IPS-NIHi7 (cell line): ENCODE measurements at regions not wholly inside any gene's neighbourhood (a gene's known extent, or its start where the extent isn't known, plus 50 kb on each side); places are given as distances from the start of the nearest gene placed in this dataset.

Source experiments
- DNase-seq: peaks from one replicate; pipeline ENCODE4 v3.0.0; 2012; ENCODE audit warnings: mixed read lengths; ENCODE audit errors: extremely low spot score

DNA sequence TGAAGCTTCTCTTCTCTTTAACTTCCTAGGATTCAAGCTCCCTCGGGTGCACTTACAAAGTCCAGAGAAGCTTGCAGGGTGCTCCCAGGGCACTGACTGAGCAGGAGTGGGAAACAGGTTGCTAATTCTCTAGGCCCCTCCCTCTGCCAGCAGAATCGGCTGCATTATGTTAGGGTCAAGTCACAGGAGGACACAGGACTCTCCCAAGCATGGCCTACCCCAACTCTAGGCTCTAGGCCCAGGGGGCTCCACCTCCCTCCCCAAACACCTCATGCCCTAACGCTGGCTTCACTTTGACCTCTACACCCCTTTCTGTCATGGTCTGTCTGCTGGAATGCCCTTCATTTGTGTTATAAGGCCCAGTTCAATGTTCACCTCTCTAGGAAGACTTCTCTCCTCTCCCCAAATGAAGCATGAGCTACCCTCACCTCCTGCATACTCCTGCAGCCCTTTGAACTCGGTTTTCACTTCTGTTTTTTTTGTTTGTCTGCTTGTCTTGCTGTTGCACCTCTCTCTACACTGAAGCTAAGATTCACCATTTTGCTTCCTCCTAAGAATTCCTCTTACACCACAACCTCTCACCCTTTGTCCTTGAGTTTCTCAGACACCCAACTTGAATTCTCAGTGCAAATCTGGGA lies 521.8 kb upstream of the ID2 start:
- DNase-seq, result no peak

GRCh38 chr2:8160959-8161358 lies 520.9 kb upstream of the ID2 start:
- no peak for DNase-seq

DNA sequence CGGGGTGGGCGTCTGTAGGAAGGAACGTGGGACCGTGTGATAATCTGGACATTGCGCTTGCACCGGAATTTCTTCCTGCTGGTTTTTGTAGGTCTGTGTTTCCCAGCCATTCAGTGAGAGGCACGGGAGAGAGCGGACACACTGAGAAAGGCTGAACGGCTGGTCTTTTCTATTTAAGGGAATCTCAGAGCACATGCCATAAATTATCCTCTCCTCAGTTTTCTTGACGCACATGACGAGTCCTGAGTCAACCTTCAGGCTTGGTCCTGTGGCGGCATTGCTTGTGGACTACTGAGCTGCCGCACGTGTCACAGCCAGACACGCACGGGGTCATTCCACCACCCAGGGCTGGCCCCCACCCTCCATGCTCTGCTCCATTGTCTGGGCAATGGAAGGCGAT lies 519.3 kb upstream of the ID2 start:
- no peak for DNase-seq

DNA sequence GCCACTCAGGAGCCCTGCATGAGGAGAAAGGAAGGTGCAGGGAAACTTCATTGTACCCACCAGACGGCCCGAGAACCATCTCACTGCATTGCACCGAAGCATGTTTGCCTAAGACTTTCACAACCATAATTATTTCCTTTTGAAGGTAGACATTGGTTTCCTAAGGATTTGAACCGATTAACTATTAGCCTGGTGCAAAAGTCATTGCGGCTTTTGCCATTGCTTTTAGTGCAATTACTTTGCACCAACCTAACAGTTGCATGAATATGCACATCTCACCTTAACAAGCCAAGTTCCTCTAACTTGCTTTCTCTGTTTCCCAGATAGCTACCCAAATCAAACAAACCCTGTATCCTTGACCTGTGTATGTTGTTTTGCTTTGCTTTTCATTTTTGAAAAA lies 516.3 kb upstream of the ID2 start:
- DNase-seq, result no peak

DNA sequence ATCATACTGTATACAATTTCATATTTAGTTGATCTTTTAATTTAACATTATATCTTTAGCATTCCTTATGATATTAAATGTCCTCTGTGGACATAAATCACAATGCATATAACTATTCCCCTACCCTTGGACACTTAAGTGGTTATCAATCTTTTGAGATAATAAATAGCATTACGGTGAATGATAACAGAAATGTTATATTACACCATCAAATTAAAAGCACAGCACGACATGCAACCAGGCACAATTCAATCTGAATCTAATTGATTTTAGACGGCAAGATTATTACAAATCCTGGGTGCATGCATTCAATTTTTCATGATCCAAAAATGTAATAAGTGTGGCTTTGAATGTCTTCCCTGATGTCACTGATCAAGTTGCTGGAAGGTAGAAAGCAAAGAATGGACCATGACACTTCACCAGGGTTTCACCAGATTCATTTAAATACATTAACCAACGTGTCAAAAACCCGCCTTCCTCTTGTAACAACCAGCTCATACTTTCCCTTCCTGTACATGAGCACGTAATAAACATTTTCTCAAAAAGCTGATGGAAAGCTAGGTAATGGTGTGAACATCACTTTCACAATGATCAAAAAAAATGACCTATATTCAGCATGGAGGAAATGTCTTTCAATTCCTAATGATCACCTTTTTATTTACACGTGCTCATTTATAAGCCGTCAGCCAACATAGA lies 513.7 kb upstream of the ID2 start:
- DNase-seq, result no peak

DNA sequence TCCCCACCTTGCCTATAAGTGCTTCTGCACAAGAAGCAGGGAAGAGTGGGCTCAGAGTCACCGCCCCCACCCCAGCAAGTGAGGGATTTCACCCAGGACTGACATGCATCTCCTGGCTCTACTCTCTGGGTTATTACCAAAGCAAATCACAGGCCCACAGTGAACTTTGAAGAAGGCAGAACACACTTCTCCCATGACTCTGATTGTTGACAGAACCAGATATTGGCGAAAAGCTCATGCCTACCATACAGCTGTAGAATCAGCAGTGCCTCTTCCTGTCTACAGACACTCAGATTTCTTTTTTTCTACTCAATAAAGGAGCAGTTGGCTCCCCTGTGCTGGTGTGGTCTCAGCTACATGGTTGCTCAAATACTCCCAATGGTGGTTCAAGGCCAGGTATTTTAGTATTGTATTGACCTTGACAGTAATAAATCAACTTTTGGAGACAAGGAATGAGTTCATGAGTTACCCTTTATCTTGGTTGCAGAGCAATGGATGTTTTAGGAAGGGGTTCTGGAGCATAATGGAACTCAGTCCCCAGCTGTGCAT lies 512.9 kb upstream of the ID2 start:
- DNase-seq, result no peak

DNA sequence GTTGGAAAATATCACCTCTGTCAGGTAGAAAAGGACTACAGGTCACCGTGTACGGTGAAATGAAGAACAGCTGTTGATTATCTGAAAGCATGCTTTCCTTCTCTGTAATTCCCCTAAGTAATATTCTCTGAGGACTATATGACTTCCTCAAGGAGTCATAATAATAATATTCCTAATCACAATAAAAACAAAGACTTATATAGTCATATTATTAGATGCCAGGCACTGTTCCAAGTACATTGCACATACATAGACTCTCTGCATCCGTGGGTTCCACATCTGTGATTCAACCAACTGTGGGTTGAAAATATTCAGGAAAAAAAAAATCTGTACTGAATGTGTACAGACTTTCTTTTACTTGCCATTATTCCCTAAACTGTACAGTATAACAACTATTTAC lies 512.4 kb upstream of the ID2 start:
- DNase-seq, result no peak

GRCh38 chr2:8170552-8171327 lies 511.1 kb upstream of the ID2 start:
- DNase-seq, result peak; percentile 10

DNA sequence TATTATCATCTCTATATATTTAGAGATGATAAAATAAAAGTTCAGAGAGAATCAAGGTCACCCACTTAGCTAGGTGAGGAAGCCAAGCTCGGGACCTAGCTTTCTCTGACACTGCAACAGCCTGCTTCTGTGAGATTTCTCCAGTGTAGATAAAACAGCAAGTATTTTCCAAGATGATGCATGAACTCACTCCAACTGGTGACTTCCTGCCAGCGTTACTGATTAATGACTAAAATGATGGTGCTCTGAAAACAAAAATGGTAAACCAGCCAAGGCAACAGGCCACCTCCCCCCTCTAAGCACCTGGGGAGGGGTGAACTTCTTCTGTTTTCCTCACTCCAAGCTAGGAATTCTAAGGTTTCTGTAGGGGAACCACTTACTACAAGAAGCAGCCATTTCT lies 510.2 kb upstream of the ID2 start:
- DNase-seq, result no peak

DNA sequence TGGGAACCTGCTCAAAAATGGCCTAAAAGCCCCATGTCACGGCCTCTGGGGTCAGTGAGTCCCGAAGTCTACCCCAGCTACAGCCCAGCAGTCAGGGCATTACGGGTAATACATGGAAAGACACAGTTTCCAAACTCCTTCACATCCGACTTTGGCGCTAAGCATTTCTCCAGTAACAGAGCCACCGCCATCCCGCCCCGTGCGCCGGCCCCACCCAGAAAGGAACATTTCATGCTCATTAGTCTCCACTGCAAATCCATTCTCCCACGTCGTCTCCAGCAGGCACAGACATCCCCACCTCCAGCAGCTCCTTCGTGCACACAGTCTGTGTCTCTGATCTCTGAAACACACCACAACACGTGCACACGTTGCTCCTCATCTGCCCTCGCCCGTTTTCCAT lies 509.2 kb upstream of the ID2 start:
- no peak for DNase-seq

- DNase-seq, result no peak
Measured at GRCh38 chr2:8174641-8175257, 507.1 kb upstream of the ID2 start.

DNA sequence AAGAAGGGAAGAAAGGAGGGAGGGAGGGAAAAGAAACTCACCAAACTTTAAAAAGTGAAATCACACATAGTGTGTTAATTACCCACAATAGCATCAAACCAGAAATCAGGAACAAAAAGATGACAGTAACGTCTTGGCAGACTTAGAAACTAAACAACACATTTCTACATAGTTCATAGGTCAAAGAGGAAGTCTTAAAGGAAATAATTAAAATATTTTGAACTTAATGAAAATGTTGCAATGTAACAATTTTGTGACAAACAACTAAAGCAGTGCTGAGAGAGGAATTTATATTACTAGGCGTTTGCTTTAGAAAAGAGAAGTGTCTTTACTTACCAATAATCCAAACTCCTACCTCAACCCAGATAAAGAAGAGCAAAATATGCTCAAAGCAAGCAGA lies 505.0 kb upstream of the ID2 start:
- no peak for DNase-seq

DNA sequence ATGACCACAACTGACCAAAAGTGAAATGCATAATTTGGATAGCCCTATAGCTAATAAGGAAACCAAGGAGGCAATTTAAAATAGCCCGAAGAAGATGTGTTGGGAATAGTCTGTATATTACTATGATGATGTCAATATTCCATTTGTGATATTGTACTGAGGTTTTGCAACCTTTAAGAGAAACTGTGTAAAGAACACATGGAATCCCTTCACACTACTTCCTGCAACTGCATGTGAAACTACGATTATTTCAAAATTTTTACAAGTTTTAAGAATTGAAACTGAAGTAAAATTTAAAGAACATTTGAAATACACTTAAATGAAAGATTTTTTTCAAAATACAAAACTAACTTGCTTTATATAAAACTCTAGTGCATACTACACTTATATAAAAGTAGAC lies 504.3 kb upstream of the ID2 start:
- DNase-seq, result no peak

GRCh38 chr2:8178911-8179310 lies 502.9 kb upstream of the ID2 start:
- DNase-seq, result no peak

DNA sequence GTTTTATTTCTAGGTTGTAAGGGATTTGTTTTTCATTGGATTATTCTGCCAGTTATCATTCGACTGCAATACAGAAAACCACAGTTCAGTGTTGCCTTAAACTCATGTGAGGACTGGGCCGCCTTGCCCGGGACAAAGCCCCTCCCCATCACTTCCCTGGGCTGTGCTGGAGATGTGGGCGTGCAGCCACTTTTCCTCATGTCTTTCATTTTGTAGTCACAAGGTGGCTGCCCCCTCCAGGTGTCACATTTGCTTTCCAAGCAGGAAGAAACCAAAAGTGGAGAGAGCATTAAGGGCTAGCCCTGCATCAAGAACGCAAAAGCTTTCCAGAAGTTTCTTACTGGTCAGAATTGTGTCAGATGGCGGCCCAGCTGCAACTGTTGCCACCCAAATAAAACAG lies 492.5 kb upstream of the ID2 start:
- peak; percentile 41 for DNase-seq

- no peak for DNase-seq
Measured at GRCh38 chr2:8190279-8190678, 491.6 kb upstream of the ID2 start.

DNA sequence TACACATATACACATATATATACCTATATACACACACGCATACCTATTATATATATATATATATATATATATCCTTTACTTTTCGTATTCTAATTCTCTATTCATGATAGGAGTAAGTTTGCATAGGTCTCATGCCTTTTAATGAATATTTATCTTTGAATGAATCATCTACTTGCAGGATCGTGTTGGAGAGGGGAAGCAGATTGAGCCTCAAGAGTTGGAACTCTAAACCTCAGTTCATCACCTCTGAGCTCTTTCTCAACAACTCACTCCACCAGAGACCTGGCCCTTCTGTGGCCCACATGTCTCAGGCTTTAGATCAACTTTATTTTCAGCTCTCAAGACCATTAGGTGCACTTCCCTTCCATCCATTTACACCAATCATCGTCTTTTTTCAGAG lies 490.4 kb upstream of the ID2 start:
- no peak for DNase-seq

- no peak for DNase-seq
Measured at GRCh38 chr2:8193146-8193545, 488.7 kb upstream of the ID2 start.

GRCh38 chr2:8193686-8194615 lies 487.9 kb upstream of the ID2 start:
- DNase-seq, result peak; percentile 70

GRCh38 chr2:8195784-8196183 lies 486.1 kb upstream of the ID2 start:
- no peak for DNase-seq

GRCh38 chr2:8196316-8196715 lies 485.5 kb upstream of the ID2 start:
- DNase-seq, result no peak
